WTC11 (cell line): ENCODE measurements at regions not wholly inside any gene's neighbourhood (a gene's known extent, or its start where the extent isn't known, plus 50 kb on each side); places are given as distances from the start of the nearest gene placed in this dataset.

Experiments
- ATAC-seq: fragments of 200-7000 bp; cut with Tn5 transposase; 2 replicates; pipeline ENCODE4 v1.10.0; 2021; ENCODE audit warnings: mild to moderate bottlenecking, moderate library complexity
- CTCF ChIA-PET: fragments of 300-600 bp; sonication (Branson Sonifier 250); formaldehyde crosslinking; loops from one replicate; lab custom pipeline; 2021; ENCODE audit warnings: antibody characterized with exemption; lab: Charles Lee
- POLR2A ChIA-PET: fragments of 350-600 bp; sonication (Branson Sonifier 250); formaldehyde crosslinking; loops from one replicate; lab custom pipeline; 2021; ENCODE audit warnings: antibody characterized with exemption; lab: Charles Lee
- DNase-seq: peaks from one replicate; pipeline ENCODE4 v3.0.0; 2021; ENCODE audit warnings: low spot score
- H3K27ac Mint-ChIP-seq: 2 replicates; pipeline ENCODE4 v1.8.0; 2021; ENCODE audit warnings: mixed read lengths
- H3K27me3 Mint-ChIP-seq: 2 replicates; pipeline ENCODE4 v1.8.0; 2021; ENCODE audit warnings: low read depth, mild to moderate bottlenecking, moderate library complexity, mixed read lengths
- H3K36me3 Mint-ChIP-seq: 2 replicates; pipeline ENCODE4 v1.8.0; 2021; ENCODE audit warnings: mixed read lengths
- H3K4me1 Mint-ChIP-seq: 2 replicates; pipeline ENCODE4 v1.8.0; 2022; ENCODE audit warnings: mixed read lengths
- H3K4me3 Mint-ChIP-seq: 2 replicates; pipeline ENCODE4 v1.8.0; 2021; ENCODE audit warnings: mild to moderate bottlenecking, moderate library complexity, mixed read lengths
- H3K9me3 Mint-ChIP-seq: 2 replicates; pipeline ENCODE4 v1.8.0; 2021; ENCODE audit warnings: mixed read lengths
- CREB1 ChIP-seq: sonication (generic); formaldehyde crosslinking; IDR thresholded peaks from 2 replicates; pipeline ENCODE4 v1.8.0; 2023; ENCODE audit warnings: mild to moderate bottlenecking, missing genetic modification reagents
- CREM ChIP-seq: sonication (generic); formaldehyde crosslinking; IDR thresholded peaks from 2 replicates; pipeline ENCODE4 v1.8.1; 2022; ENCODE audit warnings: mild to moderate bottlenecking, missing genetic modification reagents, moderate library complexity
- KAT7 ChIP-seq: sonication (generic); formaldehyde crosslinking; IDR thresholded peaks from 2 replicates; pipeline ENCODE4 v1.8.1; 2023; ENCODE audit warnings: missing genetic modification reagents, mild to moderate bottlenecking, borderline replicate concordance
- MYBL2 ChIP-seq: sonication (generic); formaldehyde crosslinking; IDR thresholded peaks from 2 replicates; pipeline ENCODE4 v1.8.1; 2023; ENCODE audit warnings: mild to moderate bottlenecking, moderate library complexity, missing genetic modification reagents
- NFATC4 ChIP-seq: fragments of 250-450 bp; sonication (Bioruptor Pico); IDR thresholded peaks from 2 replicates; pipeline ENCODE4 v1.9.0; 2021; ENCODE audit warnings: mild to moderate bottlenecking
- OVOL2 ChIP-seq: fragments of 250-450 bp; sonication (Bioruptor Pico); IDR thresholded peaks from 2 replicates; pipeline ENCODE4 v1.9.0; 2021; ENCODE audit warnings: mild to moderate bottlenecking, borderline replicate concordance
- SP1 ChIP-seq: sonication (generic); formaldehyde crosslinking; conservative IDR thresholded peaks from 2 replicates; pipeline ENCODE4 v1.8.1; 2022; ENCODE audit warnings: missing genetic modification reagents
- TEAD1 ChIP-seq: sonication (generic); formaldehyde crosslinking; IDR thresholded peaks from 2 replicates; pipeline ENCODE4 v1.8.0; 2022; ENCODE audit warnings: mild to moderate bottlenecking, missing genetic modification reagents
- ZNF121 ChIP-seq: sonication (generic); formaldehyde crosslinking; IDR thresholded peaks from 2 replicates; pipeline ENCODE4 v1.8.0; 2023; ENCODE audit warnings: missing genetic modification reagents
- ZNF219 ChIP-seq: sonication (generic); formaldehyde crosslinking; IDR thresholded peaks from 2 replicates; pipeline ENCODE4 v1.8.0; 2023; ENCODE audit warnings: missing genetic modification reagents, mild to moderate bottlenecking, borderline replicate concordance
- ZNF232 ChIP-seq: sonication (generic); formaldehyde crosslinking; IDR thresholded peaks from 2 replicates; pipeline ENCODE4 v1.8.0; 2022; ENCODE audit warnings: mild to moderate bottlenecking, missing genetic modification reagents
- TF ChIP-seq, protein P1 (sequence below): sonication (generic); formaldehyde crosslinking; IDR thresholded peaks from 2 replicates; pipeline ENCODE4 v1.8.0; 2023; ENCODE audit warnings: missing genetic modification reagents, mild to moderate bottlenecking, borderline replicate concordance
- TF ChIP-seq, protein P2 (sequence below): sonication (generic); formaldehyde crosslinking; conservative IDR thresholded peaks from 2 replicates; pipeline ENCODE4 v1.8.1; 2022; ENCODE audit warnings: mild to moderate bottlenecking, missing genetic modification reagents
- TF ChIP-seq, protein P3 (sequence below): sonication (generic); formaldehyde crosslinking; IDR thresholded peaks from 2 replicates; pipeline ENCODE4 v1.8.1; 2022; ENCODE audit warnings: mild to moderate bottlenecking, moderate library complexity, missing genetic modification reagents
- TF ChIP-seq, protein P4 (sequence below): sonication (generic); formaldehyde crosslinking; conservative IDR thresholded peaks from 2 replicates; pipeline ENCODE4 v1.8.1; 2023; ENCODE audit warnings: mild to moderate bottlenecking, low read depth, missing genetic modification reagents, moderate library complexity
- TF ChIP-seq, protein P5 (sequence below): sonication (generic); formaldehyde crosslinking; IDR thresholded peaks from 2 replicates; pipeline ENCODE4 v1.8.1; 2023; ENCODE audit warnings: mild to moderate bottlenecking, missing genetic modification reagents, borderline replicate concordance
- TF ChIP-seq, protein P6 (sequence below): sonication (generic); formaldehyde crosslinking; IDR thresholded peaks from 2 replicates; pipeline ENCODE4 v1.8.1; 2023; ENCODE audit warnings: mild to moderate bottlenecking, missing genetic modification reagents, moderate library complexity
- TF ChIP-seq, protein P7 (sequence below): fragments of 250-450 bp; sonication (Bioruptor Pico); IDR thresholded peaks from 2 replicates; pipeline ENCODE4 v1.9.0; 2021; ENCODE audit warnings: moderate library complexity, mild to moderate bottlenecking, inconsistent platforms, borderline replicate concordance

DNA sequence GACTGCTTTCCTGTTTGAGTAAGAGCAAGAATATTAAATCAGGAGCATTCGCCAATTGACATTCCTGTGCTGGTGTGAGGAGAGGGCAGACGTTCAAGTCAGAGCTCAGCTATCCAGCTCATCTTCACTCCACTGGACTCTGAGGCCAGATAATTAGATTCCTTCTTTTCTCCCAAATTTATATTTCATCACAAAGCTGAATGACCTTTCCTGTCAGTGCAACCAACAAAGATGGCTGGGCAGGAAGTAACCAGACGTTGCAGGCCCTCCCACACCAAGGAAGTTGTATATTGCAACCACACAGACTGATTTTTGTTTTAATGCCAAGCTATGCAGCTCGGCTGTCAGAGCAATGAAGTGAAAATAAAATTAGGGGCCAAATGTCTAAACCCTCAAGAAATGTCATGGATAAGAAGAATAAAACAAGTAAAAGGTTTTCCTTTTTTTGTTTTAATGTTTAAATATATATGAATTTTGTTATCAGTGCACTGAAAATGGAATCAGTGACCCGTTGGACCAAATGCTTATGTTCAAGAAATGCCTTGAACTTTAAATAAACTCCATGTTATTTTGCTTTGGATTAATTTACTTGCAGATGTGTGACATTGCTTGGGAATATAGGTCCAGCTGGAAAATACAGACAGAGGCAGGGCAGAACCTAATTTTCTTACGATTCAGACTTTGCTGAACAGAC, 578.9 kb upstream of the FAT1 start (continued):
- TF ChIP-seq, protein P1, sequence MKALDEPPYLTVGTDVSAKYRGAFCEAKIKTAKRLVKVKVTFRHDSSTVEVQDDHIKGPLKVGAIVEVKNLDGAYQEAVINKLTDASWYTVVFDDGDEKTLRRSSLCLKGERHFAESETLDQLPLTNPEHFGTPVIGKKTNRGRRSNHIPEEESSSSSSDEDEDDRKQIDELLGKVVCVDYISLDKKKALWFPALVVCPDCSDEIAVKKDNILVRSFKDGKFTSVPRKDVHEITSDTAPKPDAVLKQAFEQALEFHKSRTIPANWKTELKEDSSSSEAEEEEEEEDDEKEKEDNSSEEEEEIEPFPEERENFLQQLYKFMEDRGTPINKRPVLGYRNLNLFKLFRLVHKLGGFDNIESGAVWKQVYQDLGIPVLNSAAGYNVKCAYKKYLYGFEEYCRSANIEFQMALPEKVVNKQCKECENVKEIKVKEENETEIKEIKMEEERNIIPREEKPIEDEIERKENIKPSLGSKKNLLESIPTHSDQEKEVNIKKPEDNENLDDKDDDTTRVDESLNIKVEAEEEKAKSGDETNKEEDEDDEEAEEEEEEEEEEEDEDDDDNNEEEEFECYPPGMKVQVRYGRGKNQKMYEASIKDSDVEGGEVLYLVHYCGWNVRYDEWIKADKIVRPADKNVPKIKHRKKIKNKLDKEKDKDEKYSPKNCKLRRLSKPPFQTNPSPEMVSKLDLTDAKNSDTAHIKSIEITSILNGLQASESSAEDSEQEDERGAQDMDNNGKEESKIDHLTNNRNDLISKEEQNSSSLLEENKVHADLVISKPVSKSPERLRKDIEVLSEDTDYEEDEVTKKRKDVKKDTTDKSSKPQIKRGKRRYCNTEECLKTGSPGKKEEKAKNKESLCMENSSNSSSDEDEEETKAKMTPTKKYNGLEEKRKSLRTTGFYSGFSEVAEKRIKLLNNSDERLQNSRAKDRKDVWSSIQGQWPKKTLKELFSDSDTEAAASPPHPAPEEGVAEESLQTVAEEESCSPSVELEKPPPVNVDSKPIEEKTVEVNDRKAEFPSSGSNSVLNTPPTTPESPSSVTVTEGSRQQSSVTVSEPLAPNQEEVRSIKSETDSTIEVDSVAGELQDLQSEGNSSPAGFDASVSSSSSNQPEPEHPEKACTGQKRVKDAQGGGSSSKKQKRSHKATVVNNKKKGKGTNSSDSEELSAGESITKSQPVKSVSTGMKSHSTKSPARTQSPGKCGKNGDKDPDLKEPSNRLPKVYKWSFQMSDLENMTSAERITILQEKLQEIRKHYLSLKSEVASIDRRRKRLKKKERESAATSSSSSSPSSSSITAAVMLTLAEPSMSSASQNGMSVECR (CRISPR knock-in tag), result no peak
- TF ChIP-seq, protein P2, sequence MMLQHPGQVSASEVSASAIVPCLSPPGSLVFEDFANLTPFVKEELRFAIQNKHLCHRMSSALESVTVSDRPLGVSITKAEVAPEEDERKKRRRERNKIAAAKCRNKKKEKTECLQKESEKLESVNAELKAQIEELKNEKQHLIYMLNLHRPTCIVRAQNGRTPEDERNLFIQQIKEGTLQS, result no peak
- TF ChIP-seq ZNF232 (no peak), TEAD1 (CRISPR knock-in tag) (no peak)

DNA sequence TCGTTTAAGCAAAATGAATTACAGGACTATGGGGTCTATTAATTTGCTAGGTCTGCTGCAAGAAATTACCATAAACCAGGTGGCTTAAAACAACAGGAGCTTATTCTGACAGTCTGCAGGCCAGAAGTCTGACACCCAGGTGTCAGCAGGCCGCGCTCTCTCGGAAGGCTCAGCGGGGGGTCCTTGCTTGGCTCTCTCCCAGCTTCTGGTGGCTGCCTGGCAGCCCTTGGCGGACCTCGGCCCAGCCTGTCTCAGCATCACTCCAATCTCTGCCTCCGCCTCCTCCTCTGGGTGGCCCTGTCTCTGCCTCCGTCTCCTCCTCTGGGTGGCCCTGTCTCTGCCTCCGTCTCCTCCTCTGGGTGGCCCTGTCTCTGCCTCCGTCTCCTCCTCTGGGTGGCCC, 580.5 kb upstream of the FAT1 start:
- Mint-ChIP-seq H3K27me3 (no peaks in the 10 kb centered on the region), H3K4me1 (peaks cover 7% of the 10 kb centered on the region), H3K4me3 (no peak overlapping the region), H3K36me3 (no peaks in the 10 kb centered on the region), H3K27ac (no peak overlapping the region)
- ATAC-seq, result no peak
- POLR2A ChIA-PET, result no interaction called here
- no peak for TF ChIP-seq KAT7 (CRISPR knock-in tag)
- TF ChIP-seq, protein P3, sequence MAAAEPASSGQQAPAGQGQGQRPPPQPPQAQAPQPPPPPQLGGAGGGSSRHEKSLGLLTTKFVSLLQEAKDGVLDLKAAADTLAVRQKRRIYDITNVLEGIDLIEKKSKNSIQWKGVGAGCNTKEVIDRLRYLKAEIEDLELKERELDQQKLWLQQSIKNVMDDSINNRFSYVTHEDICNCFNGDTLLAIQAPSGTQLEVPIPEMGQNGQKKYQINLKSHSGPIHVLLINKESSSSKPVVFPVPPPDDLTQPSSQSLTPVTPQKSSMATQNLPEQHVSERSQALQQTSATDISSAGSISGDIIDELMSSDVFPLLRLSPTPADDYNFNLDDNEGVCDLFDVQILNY, result no peak
- TF ChIP-seq ZNF219, result no peak
- no peak for TF ChIP-seq CREM (CRISPR knock-in tag)
- TF ChIP-seq, protein P4, sequence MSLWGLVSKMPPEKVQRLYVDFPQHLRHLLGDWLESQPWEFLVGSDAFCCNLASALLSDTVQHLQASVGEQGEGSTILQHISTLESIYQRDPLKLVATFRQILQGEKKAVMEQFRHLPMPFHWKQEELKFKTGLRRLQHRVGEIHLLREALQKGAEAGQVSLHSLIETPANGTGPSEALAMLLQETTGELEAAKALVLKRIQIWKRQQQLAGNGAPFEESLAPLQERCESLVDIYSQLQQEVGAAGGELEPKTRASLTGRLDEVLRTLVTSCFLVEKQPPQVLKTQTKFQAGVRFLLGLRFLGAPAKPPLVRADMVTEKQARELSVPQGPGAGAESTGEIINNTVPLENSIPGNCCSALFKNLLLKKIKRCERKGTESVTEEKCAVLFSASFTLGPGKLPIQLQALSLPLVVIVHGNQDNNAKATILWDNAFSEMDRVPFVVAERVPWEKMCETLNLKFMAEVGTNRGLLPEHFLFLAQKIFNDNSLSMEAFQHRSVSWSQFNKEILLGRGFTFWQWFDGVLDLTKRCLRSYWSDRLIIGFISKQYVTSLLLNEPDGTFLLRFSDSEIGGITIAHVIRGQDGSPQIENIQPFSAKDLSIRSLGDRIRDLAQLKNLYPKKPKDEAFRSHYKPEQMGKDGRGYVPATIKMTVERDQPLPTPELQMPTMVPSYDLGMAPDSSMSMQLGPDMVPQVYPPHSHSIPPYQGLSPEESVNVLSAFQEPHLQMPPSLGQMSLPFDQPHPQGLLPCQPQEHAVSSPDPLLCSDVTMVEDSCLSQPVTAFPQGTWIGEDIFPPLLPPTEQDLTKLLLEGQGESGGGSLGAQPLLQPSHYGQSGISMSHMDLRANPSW (CRISPR knock-in tag), result no peak
- TF ChIP-seq, protein P5, sequence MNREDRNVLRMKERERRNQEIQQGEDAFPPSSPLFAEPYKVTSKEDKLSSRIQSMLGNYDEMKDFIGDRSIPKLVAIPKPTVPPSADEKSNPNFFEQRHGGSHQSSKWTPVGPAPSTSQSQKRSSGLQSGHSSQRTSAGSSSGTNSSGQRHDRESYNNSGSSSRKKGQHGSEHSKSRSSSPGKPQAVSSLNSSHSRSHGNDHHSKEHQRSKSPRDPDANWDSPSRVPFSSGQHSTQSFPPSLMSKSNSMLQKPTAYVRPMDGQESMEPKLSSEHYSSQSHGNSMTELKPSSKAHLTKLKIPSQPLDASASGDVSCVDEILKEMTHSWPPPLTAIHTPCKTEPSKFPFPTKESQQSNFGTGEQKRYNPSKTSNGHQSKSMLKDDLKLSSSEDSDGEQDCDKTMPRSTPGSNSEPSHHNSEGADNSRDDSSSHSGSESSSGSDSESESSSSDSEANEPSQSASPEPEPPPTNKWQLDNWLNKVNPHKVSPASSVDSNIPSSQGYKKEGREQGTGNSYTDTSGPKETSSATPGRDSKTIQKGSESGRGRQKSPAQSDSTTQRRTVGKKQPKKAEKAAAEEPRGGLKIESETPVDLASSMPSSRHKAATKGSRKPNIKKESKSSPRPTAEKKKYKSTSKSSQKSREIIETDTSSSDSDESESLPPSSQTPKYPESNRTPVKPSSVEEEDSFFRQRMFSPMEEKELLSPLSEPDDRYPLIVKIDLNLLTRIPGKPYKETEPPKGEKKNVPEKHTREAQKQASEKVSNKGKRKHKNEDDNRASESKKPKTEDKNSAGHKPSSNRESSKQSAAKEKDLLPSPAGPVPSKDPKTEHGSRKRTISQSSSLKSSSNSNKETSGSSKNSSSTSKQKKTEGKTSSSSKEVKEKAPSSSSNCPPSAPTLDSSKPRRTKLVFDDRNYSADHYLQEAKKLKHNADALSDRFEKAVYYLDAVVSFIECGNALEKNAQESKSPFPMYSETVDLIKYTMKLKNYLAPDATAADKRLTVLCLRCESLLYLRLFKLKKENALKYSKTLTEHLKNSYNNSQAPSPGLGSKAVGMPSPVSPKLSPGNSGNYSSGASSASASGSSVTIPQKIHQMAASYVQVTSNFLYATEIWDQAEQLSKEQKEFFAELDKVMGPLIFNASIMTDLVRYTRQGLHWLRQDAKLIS (CRISPR knock-in tag), result no peak
- no peak for TF ChIP-seq OVOL2
- no peak for TF ChIP-seq MYBL2 (CRISPR knock-in tag)
- TF ChIP-seq, protein P6, sequence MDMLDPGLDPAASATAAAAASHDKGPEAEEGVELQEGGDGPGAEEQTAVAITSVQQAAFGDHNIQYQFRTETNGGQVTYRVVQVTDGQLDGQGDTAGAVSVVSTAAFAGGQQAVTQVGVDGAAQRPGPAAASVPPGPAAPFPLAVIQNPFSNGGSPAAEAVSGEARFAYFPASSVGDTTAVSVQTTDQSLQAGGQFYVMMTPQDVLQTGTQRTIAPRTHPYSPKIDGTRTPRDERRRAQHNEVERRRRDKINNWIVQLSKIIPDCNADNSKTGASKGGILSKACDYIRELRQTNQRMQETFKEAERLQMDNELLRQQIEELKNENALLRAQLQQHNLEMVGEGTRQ (CRISPR knock-in tag), result no peak
- no peak for TF ChIP-seq SP1 (CRISPR knock-in tag)
- TF ChIP-seq NFATC4 (CRISPR knock-in tag), result no peak
- no peak for TF ChIP-seq CREB1
- TF ChIP-seq, protein P7, sequence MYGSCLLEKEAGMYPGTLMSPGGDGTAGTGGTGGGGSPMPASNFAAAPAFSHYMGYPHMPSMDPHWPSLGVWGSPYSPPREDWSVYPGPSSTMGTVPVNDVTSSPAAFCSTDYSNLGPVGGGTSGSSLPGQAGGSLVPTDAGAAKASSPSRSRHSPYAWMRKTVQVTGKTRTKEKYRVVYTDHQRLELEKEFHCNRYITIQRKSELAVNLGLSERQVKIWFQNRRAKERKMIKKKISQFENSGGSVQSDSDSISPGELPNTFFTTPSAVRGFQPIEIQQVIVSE (CRISPR knock-in tag), result no peak
- TF ChIP-seq ZNF121 (CRISPR knock-in tag), result no peak
- TF ChIP-seq, all 79 proteins: peak for 0
- peaks cover 5% of the 10 kb centered on the region; the same call in 1 of the 2 replicates for H3K9me3 Mint-ChIP-seq
- peak; percentile 14 for DNase-seq
- CTCF ChIA-PET, result no interaction called here
